K562 (cell line): ENCODE measurements at regions not wholly inside any gene's neighbourhood (a gene's known extent, or its start where the extent isn't known, plus 50 kb on each side); places are given as distances from the start of the nearest gene placed in this dataset.

Experiments
- ARHGAP35 ChIP-seq: fragments of 450-650 bp; IDR thresholded peaks from 2 replicates; pipeline ENCODE4 v1.6.1; 2018; ENCODE audit not compliant: partially characterized antibody
- ARID1B ChIP-seq: fragments of 450-650 bp; IDR thresholded peaks from 2 replicates; pipeline ENCODE4 v1.6.1; 2016; ENCODE audit warnings: antibody characterized with exemption, mild to moderate bottlenecking, inconsistent platforms
- CAMTA2 ChIP-seq: fragments of 250-450 bp; sonication (Bioruptor Pico); conservative IDR thresholded peaks from 2 replicates; pipeline ENCODE4 v1.5.1; 2022
- GABPA ChIP-seq: fragments of 200-800 bp; sonication (Bioruptor generic); conservative IDR thresholded peaks from 2 replicates; pipeline ENCODE4 v1.6.1; 2016; ENCODE audit warnings: low read depth, missing genetic modification characterization, missing compliant biosample characterization
- GTF2A2 ChIP-seq: IDR thresholded peaks from 2 replicates; pipeline ENCODE4 v1.6.1; 2016; ENCODE audit warnings: mild to moderate bottlenecking, missing genetic modification characterization, missing compliant biosample characterization
- MCM2 ChIP-seq: fragments of 450-650 bp; IDR thresholded peaks from 2 replicates; pipeline ENCODE4 v1.6.1; 2017; ENCODE audit warnings: low read depth, mild to moderate bottlenecking
- NFIC ChIP-seq: fragments of 450-650 bp; IDR thresholded peaks from 2 replicates; pipeline ENCODE4 v1.6.1; 2017; ENCODE audit warnings: mild to moderate bottlenecking, inconsistent platforms
- OTX1 ChIP-seq: fragments of 450-650 bp; formaldehyde crosslinking; IDR thresholded peaks from 2 replicates; pipeline ENCODE4 v1.4.0; 2022; ENCODE audit warnings: mild to moderate bottlenecking
- SAFB2 ChIP-seq: fragments of 200-400 bp; formaldehyde crosslinking; IDR thresholded peaks from 2 replicates; pipeline ENCODE4 v1.6.1; 2018; ENCODE audit warnings: borderline replicate concordance, low read length, low read depth, moderate library complexity; ENCODE audit not compliant: severe bottlenecking
- SREBF1 ChIP-seq: fragments of 150-350 bp; IDR thresholded peaks from 2 replicates; pipeline ENCODE4 v1.6.1; 2014; ENCODE audit warnings: antibody characterized with exemption, low read depth, low read length, borderline replicate concordance
- TBL1XR1 ChIP-seq, 2 experiments: IDR thresholded peaks; 2 replicates each; pipeline ENCODE4 v1.6.1; 2012; ENCODE audit warnings: improper control_type of control experiment in 2 of 2, low read length in 2 of 2, mild to moderate bottlenecking in 1 of 2
- XRCC3 ChIP-seq: fragments of 450-650 bp; IDR thresholded peaks from 2 replicates; pipeline ENCODE4 v1.6.1; 2017; ENCODE audit warnings: mild to moderate bottlenecking, moderate library complexity
- ZFP1 ChIP-seq: fragments of 450-650 bp; formaldehyde crosslinking; IDR thresholded peaks from 2 replicates; pipeline ENCODE4 v1.4.0; 2020; ENCODE audit warnings: mild to moderate bottlenecking, mixed read lengths
- ZNF165 ChIP-seq: fragments of 250-450 bp; sonication (Bioruptor Pico); IDR thresholded peaks from 2 replicates; pipeline ENCODE4 v1.4.0; 2020; ENCODE audit warnings: borderline replicate concordance
- ZNF282 ChIP-seq: sonication (generic); formaldehyde crosslinking; IDR thresholded peaks from 2 replicates; pipeline ENCODE4 v1.8.1; 2023; ENCODE audit warnings: missing genetic modification reagents
- TF ChIP-seq, protein P1 (sequence below): sonication (generic); formaldehyde crosslinking; IDR thresholded peaks from 2 replicates; pipeline ENCODE4 v1.8.0; 2023; ENCODE audit warnings: mild to moderate bottlenecking, missing genetic modification reagents
- TF ChIP-seq, protein P2 (sequence below): fragments of 450-650 bp; formaldehyde crosslinking; IDR thresholded peaks from 2 replicates; pipeline ENCODE4 v1.4.0; 2020; ENCODE audit warnings: mild to moderate bottlenecking, mixed read lengths
- TF ChIP-seq, protein P3 (sequence below): sonication (generic); formaldehyde crosslinking; IDR thresholded peaks from 2 replicates; pipeline ENCODE4 v1.8.1; 2023; ENCODE audit warnings: missing genetic modification reagents, mild to moderate bottlenecking, borderline replicate concordance
- TF ChIP-seq, protein P4 (sequence below): sonication (generic); formaldehyde crosslinking; IDR thresholded peaks from 2 replicates; pipeline ENCODE4 v1.8.0; 2023; ENCODE audit warnings: mild to moderate bottlenecking, missing genetic modification reagents

DNA sequence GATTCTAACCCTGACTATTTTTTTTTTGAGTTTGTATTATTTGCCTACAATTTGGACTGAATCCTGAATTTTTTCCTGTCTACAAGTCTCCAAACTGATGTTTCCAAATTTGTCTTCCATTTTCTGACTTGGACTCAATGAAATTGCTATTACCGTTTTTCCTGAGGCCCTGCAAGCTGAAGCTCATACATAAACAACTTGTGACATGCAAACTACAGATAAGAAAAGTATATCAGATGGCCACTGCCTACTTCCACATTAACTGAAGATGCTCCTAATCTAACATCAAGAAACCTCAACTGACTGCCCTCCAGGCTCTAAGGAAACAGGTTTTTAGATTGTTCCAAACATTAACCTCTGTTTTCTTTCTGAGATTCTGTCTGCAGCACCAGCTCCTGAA, 51.1 kb upstream of the KLHDC7A start (continued):
- TF ChIP-seq GTF2A2 = no peak
- TF ChIP-seq, protein P1, sequence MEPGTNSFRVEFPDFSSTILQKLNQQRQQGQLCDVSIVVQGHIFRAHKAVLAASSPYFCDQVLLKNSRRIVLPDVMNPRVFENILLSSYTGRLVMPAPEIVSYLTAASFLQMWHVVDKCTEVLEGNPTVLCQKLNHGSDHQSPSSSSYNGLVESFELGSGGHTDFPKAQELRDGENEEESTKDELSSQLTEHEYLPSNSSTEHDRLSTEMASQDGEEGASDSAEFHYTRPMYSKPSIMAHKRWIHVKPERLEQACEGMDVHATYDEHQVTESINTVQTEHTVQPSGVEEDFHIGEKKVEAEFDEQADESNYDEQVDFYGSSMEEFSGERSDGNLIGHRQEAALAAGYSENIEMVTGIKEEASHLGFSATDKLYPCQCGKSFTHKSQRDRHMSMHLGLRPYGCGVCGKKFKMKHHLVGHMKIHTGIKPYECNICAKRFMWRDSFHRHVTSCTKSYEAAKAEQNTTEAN = no peak
- TF ChIP-seq CAMTA2 (CRISPR knock-in tag) = no peak
- TF ChIP-seq ZNF165 (CRISPR knock-in tag) = 0 out of 2 replicates have a peak, but pooled peaks have one; percentile 55
- TF ChIP-seq ZNF282 = no peak
- peak; percentile 71; the same call in 1 of the 2 replicates for TF ChIP-seq ARID1B
- TF ChIP-seq TBL1XR1 (IDR thresholded peaks at IDR 0.05; ENCODE audit: low read length in 2 of 2) = no peak
- no peak for TF ChIP-seq MCM2
- TF ChIP-seq ARHGAP35 = no peak
- TF ChIP-seq, protein P2, sequence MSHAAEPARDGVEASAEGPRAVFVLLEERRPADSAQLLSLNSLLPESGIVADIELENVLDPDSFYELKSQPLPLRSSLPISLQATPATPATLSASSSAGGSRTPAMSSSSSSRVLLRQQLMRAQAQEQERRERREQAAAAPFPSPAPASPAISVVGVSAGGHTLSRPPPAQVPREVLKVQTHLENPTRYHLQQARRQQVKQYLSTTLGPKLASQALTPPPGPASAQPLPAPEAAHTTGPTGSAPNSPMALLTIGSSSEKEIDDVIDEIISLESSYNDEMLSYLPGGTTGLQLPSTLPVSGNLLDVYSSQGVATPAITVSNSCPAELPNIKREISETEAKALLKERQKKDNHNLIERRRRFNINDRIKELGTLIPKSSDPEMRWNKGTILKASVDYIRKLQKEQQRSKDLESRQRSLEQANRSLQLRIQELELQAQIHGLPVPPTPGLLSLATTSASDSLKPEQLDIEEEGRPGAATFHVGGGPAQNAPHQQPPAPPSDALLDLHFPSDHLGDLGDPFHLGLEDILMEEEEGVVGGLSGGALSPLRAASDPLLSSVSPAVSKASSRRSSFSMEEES (CRISPR knock-in tag) = no peak
- TF ChIP-seq XRCC3 = no peak
- no peak for TF ChIP-seq SREBF1
- TF ChIP-seq SAFB2 = no peak
- no peak for TF ChIP-seq NFIC
- TF ChIP-seq ZFP1 (CRISPR knock-in tag) = no peak
- TF ChIP-seq, protein P3, sequence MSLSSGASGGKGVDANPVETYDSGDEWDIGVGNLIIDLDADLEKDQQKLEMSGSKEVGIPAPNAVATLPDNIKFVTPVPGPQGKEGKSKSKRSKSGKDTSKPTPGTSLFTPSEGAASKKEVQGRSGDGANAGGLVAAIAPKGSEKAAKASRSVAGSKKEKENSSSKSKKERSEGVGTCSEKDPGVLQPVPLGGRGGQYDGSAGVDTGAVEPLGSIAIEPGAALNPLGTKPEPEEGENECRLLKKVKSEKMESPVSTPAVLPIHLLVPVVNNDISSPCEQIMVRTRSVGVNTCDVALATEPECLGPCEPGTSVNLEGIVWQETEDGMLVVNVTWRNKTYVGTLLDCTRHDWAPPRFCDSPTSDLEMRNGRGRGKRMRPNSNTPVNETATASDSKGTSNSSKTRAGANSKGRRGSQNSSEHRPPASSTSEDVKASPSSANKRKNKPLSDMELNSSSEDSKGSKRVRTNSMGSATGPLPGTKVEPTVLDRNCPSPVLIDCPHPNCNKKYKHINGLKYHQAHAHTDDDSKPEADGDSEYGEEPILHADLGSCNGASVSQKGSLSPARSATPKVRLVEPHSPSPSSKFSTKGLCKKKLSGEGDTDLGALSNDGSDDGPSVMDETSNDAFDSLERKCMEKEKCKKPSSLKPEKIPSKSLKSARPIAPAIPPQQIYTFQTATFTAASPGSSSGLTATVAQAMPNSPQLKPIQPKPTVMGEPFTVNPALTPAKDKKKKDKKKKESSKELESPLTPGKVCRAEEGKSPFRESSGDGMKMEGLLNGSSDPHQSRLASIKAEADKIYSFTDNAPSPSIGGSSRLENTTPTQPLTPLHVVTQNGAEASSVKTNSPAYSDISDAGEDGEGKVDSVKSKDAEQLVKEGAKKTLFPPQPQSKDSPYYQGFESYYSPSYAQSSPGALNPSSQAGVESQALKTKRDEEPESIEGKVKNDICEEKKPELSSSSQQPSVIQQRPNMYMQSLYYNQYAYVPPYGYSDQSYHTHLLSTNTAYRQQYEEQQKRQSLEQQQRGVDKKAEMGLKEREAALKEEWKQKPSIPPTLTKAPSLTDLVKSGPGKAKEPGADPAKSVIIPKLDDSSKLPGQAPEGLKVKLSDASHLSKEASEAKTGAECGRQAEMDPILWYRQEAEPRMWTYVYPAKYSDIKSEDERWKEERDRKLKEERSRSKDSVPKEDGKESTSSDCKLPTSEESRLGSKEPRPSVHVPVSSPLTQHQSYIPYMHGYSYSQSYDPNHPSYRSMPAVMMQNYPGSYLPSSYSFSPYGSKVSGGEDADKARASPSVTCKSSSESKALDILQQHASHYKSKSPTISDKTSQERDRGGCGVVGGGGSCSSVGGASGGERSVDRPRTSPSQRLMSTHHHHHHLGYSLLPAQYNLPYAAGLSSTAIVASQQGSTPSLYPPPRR (CRISPR knock-in tag) = no peak
- TF ChIP-seq, protein P4, sequence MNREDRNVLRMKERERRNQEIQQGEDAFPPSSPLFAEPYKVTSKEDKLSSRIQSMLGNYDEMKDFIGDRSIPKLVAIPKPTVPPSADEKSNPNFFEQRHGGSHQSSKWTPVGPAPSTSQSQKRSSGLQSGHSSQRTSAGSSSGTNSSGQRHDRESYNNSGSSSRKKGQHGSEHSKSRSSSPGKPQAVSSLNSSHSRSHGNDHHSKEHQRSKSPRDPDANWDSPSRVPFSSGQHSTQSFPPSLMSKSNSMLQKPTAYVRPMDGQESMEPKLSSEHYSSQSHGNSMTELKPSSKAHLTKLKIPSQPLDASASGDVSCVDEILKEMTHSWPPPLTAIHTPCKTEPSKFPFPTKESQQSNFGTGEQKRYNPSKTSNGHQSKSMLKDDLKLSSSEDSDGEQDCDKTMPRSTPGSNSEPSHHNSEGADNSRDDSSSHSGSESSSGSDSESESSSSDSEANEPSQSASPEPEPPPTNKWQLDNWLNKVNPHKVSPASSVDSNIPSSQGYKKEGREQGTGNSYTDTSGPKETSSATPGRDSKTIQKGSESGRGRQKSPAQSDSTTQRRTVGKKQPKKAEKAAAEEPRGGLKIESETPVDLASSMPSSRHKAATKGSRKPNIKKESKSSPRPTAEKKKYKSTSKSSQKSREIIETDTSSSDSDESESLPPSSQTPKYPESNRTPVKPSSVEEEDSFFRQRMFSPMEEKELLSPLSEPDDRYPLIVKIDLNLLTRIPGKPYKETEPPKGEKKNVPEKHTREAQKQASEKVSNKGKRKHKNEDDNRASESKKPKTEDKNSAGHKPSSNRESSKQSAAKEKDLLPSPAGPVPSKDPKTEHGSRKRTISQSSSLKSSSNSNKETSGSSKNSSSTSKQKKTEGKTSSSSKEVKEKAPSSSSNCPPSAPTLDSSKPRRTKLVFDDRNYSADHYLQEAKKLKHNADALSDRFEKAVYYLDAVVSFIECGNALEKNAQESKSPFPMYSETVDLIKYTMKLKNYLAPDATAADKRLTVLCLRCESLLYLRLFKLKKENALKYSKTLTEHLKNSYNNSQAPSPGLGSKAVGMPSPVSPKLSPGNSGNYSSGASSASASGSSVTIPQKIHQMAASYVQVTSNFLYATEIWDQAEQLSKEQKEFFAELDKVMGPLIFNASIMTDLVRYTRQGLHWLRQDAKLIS (CRISPR knock-in tag) = no peak
- peak; percentile 40; the same call in 1 of the 2 replicates for TF ChIP-seq GABPA (tag)
- TF ChIP-seq OTX1 (CRISPR knock-in tag) = no peak
